ENCODE measurements at regions not wholly inside any gene's neighbourhood (a gene's known extent, or its start where the extent isn't known, plus 50 kb on each side); places are given as distances from the start of the nearest gene placed in this dataset.

GRCh38 chr13:110024645-110024980 is 238.2 kb upstream of the IRS2 start:
- TF ChIP-seq CTCF (IDR thresholded peaks at IDR 0.05) = no peak
- TF ChIP-seq POLR2A (IDR thresholded peaks at IDR 0.05) = no peak

Measured in vagina (tissue), 2 donors.